IPS-18c (cell line): ENCODE measurements at regions not wholly inside any gene's neighbourhood (a gene's known extent, or its start where the extent isn't known, plus 50 kb on each side); places are given as distances from the start of the nearest gene placed in this dataset.

Experiments used
- H3K4me3 ChIP-seq: 2 replicates; pipeline ENCODE4 v1.7.0; 2013; ENCODE audit warnings: low read depth, mild to moderate bottlenecking, low read length, moderate library complexity; ENCODE audit not compliant: insufficient read depth
- H3K9me3 ChIP-seq: one replicate; pipeline ENCODE4 v1.6.1; 2013; ENCODE audit warnings: mild to moderate bottlenecking, low read length, moderate library complexity; ENCODE audit not compliant: control insufficient read depth, insufficient read depth

DNA sequence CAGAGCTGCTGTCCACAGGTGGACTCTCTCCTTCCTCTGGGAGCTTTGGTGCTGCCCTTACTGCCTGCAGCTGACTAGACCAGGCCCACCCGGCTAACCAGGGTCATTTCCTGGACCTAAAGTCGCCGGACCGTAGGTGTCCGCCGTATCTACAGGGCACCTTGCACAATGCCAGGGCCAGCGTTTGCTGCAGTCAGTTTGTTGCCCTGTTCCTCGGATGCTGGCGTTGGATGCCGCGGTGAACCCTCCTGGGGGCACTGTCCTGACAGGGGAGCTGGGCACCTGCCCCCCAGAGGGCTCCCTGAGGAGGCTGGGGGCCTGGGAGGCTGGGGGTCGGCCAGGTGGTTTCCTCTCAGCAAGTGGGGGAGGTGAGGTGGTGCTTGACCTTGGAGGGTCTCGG, 96.6 kb downstream of the UNCX start:
- H3K4me3 ChIP-seq, result no peak overlapping the region
- peaks cover 2% of the 10 kb centered on the region for H3K9me3 ChIP-seq

- Histone ChIP-seq H3K9me3 (peaks cover 4% of the 10 kb centered on the region), H3K4me3 (no peak overlapping the region)
Measured at GRCh38 chr7:1329966-1330800, 97.5 kb downstream of the UNCX start.

GRCh38 chr7:1330801-1331425, 98.2 kb downstream of the UNCX start:
- Histone ChIP-seq H3K9me3 (peaks cover 4% of the 10 kb centered on the region), H3K4me3 (no peak overlapping the region)

DNA sequence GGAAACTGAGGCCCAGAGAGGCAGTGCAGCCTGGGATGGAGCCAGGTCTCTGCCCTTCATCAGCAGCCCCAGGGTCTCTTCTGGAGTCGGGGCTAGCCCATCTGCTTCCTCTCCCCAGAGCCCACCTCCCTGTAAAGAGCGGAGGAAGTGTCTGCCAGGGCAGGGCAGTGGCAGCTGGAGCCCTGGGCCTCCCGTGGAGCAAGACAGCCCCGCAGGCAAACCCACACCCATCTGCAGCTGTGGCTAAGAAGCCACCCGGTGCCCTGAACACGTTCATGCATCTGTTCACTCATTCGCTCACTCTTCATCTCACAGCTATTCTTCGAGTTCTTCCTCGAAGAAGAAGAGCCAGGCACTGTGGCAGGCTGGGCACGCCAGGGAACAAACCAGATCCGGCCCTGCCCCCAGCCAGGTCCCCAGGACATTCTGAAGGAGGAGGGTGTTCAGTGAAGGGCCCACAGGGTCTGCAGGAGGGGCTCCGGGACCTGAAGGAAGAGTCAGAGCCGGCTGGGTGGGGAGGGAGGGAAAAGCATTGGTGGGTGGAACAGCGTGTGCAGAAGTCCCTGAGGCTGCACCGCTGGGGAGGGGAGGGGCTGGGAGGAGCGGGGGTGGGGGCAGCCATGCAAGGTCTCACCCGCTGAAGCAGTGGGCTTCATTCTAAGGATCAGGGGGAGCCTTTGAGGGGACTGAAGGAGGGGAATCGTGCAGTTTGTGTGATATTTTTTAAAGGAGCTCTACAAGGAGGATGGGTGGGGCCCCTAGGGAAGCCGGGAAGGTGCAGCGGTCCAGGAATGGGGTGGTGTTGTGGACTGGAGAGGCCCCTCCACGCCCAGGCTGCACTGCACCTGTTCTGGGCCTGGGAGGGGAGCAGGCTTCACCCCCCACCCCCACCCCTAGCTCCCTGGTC, 99.1 kb downstream of the UNCX start:
- H3K9me3 ChIP-seq, result peaks cover 5% of the 10 kb centered on the region
- H3K4me3 ChIP-seq, result no peak overlapping the region

- H3K4me3 ChIP-seq, result no peak overlapping the region
- peaks cover 4% of the 10 kb centered on the region for H3K9me3 ChIP-seq
Measured at GRCh38 chr7:1336509-1336908, 103.8 kb downstream of the UNCX start.

DNA sequence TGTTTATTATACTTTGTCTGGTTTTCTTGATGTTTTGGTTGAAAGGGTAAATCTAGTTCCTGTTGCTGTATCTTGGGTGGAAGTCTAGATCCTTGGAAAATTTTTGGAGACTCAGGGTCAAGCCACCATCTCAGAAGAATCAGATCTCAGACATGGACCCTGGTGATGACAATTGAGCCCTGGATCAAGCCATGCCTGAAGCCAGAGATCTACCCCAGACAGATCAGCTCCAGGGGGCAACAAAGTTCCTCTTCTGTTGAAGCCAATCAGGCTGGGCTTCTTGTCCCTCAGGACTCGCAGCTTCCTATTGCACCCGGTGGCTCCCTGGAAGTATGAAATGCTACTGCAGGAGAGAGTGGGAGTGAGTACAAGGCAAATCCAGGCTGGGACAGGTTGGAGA, 106.9 kb downstream of the UNCX start:
- Histone ChIP-seq H3K4me3 (no peak overlapping the region), H3K9me3 (peaks cover 2% of the 10 kb centered on the region)

- H3K9me3 ChIP-seq, result peaks cover 2% of the 10 kb centered on the region
- no peak overlapping the region for H3K4me3 ChIP-seq
Measured at GRCh38 chr7:1340031-1340430, 107.4 kb downstream of the UNCX start.

GRCh38 chr7:1340461-1341360, 108.0 kb downstream of the UNCX start:
- Histone ChIP-seq H3K9me3 (peaks cover 4% of the 10 kb centered on the region), H3K4me3 (no peak overlapping the region)

DNA sequence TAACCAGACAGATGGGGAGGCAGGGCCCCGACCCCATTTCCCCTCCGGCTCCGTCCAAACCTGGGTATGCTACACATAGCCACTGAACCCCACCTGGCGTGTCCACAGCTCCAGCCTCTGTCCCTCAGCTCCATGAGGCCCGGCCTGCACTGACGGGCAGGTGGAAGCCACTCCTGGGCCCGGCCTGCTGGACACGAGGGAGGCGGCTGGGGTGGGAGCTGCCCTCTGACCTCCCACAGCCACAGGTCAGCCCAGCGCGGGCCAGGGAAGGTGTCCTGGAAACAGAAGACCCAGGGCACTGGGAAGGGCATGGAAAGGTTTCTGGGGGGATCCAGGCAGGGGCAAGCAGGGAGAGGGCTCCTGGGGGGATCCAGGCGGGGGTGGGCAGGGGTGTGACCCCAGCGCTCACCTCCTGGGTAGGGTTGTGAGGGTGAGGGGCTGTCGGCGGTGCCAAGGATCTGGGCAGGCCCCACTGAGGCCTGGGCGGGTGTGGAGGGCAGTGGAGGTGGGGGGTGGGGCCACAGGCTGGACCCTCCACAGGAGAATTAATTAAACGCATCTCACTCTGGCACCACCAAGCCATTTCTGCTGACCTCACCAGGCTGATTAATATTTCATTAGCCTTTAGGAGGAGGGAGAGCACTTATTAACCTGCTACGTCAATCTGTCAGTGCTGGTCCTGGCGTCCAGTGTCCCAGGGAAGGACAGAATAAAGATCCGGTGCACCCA, 108.9 kb downstream of the UNCX start:
- peaks cover 4% of the 10 kb centered on the region for H3K9me3 ChIP-seq

DNA sequence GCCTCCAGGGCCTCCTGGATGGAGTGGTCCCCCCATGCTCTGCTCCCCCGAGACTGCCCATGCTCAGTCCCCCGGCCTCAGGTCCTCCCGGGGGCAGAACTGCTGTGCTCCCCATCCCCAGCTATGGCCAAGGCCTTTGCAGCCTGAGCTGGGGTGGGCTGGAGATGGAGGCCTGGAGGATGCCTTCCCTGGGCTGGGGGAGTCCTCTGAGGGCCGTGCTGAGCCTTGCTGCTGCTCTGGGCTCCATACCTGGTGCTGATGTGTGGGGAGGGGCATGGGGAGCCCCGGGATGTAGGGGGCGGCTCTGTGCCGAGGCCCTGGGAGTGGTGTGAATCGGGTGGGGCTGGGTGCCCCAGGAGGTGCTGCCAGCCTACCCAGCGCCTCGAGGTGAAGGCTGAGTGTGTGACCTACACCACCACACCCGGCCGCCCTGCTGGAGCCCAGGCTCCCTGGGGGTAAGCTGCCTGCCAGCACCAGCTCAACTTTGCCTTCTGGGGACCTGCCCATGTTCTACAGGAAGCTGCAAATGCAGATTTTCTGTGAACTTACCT, 109.5 kb downstream of the UNCX start:
- H3K4me3 ChIP-seq, result no peak overlapping the region

More for the DNA sequence above, 108.9 kb downstream of the UNCX start:
- no peak overlapping the region for H3K4me3 ChIP-seq

DNA sequence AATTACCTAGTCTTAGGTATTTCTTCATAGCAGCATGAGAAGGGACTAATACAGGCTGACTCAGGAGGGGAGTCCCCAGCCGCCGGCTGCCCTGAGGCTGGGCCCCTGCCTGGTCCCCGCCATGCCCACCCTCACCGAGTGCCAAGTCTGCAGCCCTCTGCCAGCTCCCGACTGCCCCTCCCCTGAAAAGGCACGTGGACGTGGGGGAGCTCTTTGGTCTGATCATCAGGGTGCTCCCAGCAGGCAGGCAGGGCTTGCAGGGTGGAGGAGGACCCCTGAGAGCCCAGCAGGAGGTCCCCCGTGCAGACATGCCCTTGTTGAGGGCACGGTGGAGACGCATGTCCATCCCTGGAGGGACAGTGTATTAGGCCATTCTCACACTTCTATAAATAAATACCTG, 110.9 kb downstream of the UNCX start:
- Histone ChIP-seq H3K9me3 (peaks cover 2% of the 10 kb centered on the region), H3K4me3 (no peak overlapping the region)

More for the DNA sequence above, 109.5 kb downstream of the UNCX start:
- peaks cover 2% of the 10 kb centered on the region for H3K9me3 ChIP-seq

DNA sequence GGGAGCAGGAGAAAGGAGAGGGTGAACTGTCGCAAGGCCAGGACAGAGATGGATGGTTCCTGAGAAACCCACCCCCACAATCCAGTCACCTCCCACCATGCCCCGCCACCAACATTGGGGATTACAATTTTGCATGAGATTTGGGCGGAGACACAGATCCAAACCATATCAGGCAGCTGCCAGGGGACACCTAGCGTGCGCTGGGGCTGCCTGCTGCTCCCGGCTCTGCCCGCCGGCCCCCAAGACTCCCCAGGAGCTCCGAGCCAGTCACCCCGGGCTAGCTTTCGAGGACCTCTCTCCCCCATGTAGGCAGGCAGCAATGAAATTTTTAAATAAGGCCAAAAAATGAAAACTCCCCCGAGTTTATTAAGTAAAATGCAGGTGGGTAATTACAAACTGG, 111.7 kb downstream of the UNCX start:
- peaks cover 2% of the 10 kb centered on the region for H3K9me3 ChIP-seq

DNA sequence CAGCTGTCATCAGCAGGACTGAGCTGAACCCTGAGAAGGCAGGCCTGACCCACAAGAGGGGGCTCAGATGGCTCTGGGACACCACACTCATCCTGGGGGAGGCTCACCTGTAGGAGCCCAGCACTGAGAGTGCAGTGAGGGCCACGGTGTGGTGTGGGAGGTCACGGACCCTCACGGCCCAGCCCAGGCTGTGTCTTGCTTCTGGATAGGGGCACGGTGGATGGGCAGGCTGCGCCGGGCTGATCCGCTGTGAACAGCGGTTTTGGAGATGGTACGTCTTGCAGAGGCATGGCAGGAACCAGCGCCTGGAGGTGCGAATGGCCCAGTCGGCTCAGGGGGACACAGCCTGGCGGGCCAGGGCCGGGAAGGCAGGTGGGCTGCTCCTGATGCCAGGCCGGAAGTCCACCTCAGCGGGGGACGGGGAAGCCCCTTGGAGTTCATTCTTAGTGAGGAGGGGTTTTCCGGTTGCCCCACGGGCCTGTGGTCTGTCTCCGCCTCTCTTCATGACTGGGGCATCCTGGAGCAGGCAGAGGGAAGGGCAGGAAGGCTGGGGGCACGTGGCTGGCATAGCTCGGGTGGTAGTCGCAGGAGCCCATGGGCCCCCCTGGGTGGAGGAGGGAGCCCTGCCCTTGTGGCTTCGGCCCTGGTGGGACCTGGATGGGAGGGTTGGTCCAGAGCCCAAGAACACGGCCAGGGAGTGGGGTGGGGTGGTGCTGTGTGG, 112.5 kb downstream of the UNCX start:
- Histone ChIP-seq H3K9me3 (peaks cover 2% of the 10 kb centered on the region), H3K4me3 (no peak overlapping the region)

More for the DNA sequence above, 111.7 kb downstream of the UNCX start:
- H3K4me3 ChIP-seq, result no peak overlapping the region

DNA sequence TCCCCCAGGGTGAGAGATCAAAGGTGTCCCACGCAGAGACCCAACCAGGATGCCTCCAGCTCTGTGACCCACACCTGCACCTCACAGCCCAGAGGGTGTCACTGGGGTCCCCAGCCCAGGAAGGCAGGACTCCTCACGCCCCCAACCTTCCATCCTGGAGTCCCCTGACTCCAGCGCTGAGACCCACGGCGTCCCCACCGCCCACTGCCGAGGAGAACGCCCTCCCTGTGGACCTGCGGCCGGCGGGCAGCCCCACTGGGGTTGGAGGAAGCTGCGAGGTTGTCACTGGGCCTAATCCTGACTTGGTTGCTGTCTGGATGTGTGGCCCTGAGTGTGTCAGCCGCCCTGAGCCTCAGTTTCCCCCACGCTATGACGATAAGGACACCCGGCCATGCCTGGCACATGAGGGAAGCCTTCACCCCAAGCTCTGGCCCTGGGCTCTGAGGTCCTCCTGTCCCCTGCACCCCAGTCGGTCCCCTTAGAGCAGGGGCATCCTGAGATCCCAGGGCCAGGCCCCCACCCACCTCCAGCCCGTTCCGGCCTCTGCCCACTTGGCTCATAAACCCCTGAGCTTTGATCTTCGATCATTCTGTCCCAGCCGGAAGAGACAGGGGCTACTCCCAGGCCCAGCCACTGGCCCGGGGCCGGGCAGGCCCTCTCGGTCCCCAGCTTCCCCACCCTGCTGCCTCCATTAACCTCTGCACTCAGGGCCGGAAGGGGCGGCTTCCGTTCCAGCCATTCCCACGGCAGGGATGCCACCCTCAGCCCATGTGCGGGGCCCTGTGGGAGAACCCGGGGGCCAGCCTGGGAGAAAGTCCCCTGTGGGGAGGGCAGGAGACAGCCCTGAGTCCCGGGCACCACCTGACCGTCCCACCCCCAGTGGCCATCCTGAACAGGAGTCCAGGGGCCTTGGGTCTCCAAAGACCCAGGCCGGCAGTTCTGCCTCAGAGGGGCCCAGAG, 113.2 kb downstream of the MICALL2 start:
- H3K4me3 ChIP-seq, result no peak overlapping the region
- H3K9me3 ChIP-seq, result peaks cover 2% of the 10 kb centered on the region
